Parathyroid adenoma (tissue), 2 donors: ENCODE measurements at regions not wholly inside any gene's neighbourhood (a gene's known extent, or its start where the extent isn't known, plus 50 kb on each side); places are given as distances from the start of the nearest gene placed in this dataset.

ENCODE experiments used
- H2AFZ ChIP-seq: fragments of 300-600 bp; sonication (generic); one replicate; pipeline ENCODE4 v1.7.0; 2017; ENCODE audit warnings: antibody characterized with exemption, mild to moderate bottlenecking
- H3K27ac ChIP-seq: fragments of 300-600 bp; sonication (generic); one replicate; pipeline ENCODE4 v1.7.0; 2017
- H3K27me3 ChIP-seq: fragments of 300-600 bp; sonication (generic); one replicate; pipeline ENCODE4 v1.7.0; 2017; ENCODE audit warnings: low read length; ENCODE audit not compliant: control insufficient read depth, insufficient read depth
- H3K36me3 ChIP-seq: fragments of 300-600 bp; sonication (generic); one replicate; pipeline ENCODE4 v1.7.0; 2017; ENCODE audit warnings: low read length; ENCODE audit not compliant: control insufficient read depth, insufficient read depth
- H3K4me1 ChIP-seq: fragments of 300-600 bp; sonication (generic); one replicate; pipeline ENCODE4 v1.7.0; 2017; ENCODE audit warnings: control low read depth
- H3K4me2 ChIP-seq: fragments of 300-600 bp; sonication (generic); one replicate; pipeline ENCODE4 v1.7.0; 2017; ENCODE audit warnings: low read length
- H3K4me3 ChIP-seq: fragments of 300-600 bp; sonication (generic); one replicate; pipeline ENCODE4 v1.7.0; 2017; ENCODE audit warnings: low read depth, low read length
- H3K79me2 ChIP-seq: fragments of 300-600 bp; sonication (generic); one replicate; pipeline ENCODE4 v1.7.0; 2017; ENCODE audit warnings: control low read depth
- H3K9ac ChIP-seq: fragments of 300-600 bp; sonication (generic); one replicate; pipeline ENCODE4 v1.7.0; 2017; ENCODE audit warnings: mild to moderate bottlenecking
- H3K9me3 ChIP-seq: fragments of 300-600 bp; sonication (generic); one replicate; pipeline ENCODE4 v1.7.0; 2017; ENCODE audit warnings: low read length; ENCODE audit not compliant: control insufficient read depth
- TF ChIP-seq, protein P1 (sequence below): fragments of 300-600 bp; sonication (generic); IDR thresholded peaks from one replicate; pipeline ENCODE4 v1.7.0; 2017; ENCODE audit warnings: antibody characterized with exemption, mild to moderate bottlenecking
- donor health status: primary hyperparathyroidism.

DNA sequence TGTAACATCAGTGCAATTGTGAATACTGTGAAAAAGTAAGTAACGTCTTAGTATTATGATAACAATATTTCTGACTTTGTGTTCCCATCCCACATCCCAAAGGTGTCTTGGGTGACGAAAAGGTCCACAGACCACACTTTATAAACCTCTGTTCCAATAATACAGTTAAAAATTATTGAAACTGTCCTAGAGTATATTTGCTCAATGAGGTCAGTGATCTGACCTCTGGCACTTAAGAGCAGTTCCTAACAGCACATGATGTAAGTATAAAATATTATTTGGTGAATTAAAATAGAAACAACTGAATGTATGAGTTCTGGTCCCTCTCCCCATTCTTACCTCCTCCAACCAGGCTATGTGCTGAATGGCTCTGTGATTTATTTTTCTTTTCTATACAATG lies 566.4 kb upstream of the MMS22L start:
- no peaks in the 10 kb centered on the region for H3K36me3 ChIP-seq
- H3K4me1 ChIP-seq, result no peaks in the 10 kb centered on the region
- no peak overlapping the region for H2AFZ ChIP-seq
- no peak overlapping the region for H3K4me3 ChIP-seq
- TF ChIP-seq, protein P1, sequence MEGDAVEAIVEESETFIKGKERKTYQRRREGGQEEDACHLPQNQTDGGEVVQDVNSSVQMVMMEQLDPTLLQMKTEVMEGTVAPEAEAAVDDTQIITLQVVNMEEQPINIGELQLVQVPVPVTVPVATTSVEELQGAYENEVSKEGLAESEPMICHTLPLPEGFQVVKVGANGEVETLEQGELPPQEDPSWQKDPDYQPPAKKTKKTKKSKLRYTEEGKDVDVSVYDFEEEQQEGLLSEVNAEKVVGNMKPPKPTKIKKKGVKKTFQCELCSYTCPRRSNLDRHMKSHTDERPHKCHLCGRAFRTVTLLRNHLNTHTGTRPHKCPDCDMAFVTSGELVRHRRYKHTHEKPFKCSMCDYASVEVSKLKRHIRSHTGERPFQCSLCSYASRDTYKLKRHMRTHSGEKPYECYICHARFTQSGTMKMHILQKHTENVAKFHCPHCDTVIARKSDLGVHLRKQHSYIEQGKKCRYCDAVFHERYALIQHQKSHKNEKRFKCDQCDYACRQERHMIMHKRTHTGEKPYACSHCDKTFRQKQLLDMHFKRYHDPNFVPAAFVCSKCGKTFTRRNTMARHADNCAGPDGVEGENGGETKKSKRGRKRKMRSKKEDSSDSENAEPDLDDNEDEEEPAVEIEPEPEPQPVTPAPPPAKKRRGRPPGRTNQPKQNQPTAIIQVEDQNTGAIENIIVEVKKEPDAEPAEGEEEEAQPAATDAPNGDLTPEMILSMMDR, result no peak
- no peak overlapping the region for H3K27ac ChIP-seq
- no peaks in the 10 kb centered on the region for H3K27me3 ChIP-seq
- H3K79me2 ChIP-seq, result no peaks in the 10 kb centered on the region
- H3K9me3 ChIP-seq, result no peaks in the 10 kb centered on the region
- no peak overlapping the region for H3K4me2 ChIP-seq
- no peak overlapping the region for H3K9ac ChIP-seq

DNA sequence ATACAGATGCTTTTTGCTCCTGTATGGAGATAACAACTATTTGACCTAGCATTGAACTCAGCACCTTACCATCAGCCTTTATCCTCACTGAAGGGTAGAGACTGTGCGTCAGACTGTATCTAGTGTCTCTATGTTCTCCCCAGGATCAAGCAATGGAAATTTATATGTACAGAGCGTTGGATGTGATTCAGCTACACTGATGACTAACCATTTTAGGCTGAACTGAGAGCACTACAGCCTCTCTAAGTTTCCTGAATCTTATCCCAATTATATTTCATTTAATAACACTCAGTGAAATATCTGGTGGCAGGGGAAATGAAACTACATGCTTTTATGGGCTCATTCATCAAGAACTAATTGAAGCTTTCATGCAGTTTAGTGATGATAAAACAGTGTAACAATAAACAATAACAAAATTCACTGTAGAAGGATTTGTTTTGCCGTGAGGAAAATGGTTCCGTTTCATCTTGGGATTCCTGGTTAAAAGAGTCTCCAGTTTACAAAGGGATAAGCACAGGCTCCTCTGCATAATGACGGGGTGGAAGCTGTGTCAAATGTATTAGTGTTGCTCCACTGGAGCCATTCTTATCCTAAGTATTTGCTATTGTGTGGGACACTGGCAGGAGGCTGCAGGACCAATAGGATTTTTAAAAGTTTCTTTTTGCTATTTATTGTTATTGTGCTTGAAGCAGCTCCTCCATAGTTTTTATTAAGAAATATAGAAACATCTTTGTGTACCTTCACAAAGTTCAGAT lies 567.6 kb upstream of the MMS22L start:
- H3K79me2 ChIP-seq, result no peaks in the 10 kb centered on the region
- H3K4me2 ChIP-seq, result no peak overlapping the region
- no peaks in the 10 kb centered on the region for H3K9me3 ChIP-seq
- TF ChIP-seq, protein P1, result no peak
- H3K4me1 ChIP-seq, result no peaks in the 10 kb centered on the region
- no peaks in the 10 kb centered on the region for H3K27me3 ChIP-seq
- no peak overlapping the region for H3K27ac ChIP-seq
- no peak overlapping the region for H3K4me3 ChIP-seq
- no peak overlapping the region for H2AFZ ChIP-seq
- H3K36me3 ChIP-seq, result no peaks in the 10 kb centered on the region
- no peak overlapping the region for H3K9ac ChIP-seq

DNA sequence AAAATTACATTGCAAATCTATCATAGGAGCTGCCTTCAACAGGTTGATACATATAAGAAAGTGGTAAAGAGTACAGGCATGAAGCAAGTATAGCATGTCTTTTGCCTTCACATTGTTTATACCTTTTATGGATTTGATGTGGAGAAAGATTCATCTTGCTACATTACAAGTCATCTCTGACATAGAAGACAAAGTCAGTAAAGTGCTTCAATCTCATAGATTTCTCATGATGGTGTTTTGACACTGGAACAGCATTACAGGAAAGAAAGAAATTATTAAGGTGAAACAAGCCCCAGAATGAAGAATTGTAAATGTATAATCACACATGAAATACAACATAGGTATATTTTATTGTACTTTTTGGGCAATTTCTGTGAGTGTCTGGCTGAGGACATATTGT lies 580.7 kb upstream of the MMS22L start:
- H3K9ac ChIP-seq, result no peak overlapping the region
- H3K79me2 ChIP-seq, result no peaks in the 10 kb centered on the region
- no peaks in the 10 kb centered on the region for H3K27me3 ChIP-seq
- TF ChIP-seq, protein P1, result no peak
- no peak overlapping the region for H2AFZ ChIP-seq
- no peak overlapping the region for H3K4me3 ChIP-seq
- no peaks in the 10 kb centered on the region for H3K36me3 ChIP-seq
- H3K4me1 ChIP-seq, result no peaks in the 10 kb centered on the region
- no peak overlapping the region for H3K27ac ChIP-seq
- no peak overlapping the region for H3K4me2 ChIP-seq
- no peaks in the 10 kb centered on the region for H3K9me3 ChIP-seq

DNA sequence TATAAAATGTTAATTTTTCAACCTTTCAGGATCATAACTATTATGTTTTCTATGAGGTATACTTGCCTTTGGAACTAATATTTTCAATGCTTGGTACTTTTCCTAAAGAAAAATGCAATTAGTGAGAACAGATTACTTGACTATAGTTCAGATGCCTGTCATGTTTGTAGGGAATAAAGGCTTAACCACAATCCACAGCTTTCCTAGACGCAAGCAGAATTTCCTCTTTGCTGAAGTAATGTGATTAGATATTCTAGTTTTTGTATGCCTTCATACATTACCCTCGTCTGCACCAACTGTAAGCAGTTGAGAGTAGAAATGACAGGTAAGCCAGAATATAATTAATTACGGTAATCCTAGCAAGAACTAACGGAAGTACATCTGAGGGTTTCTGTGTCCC lies 581.4 kb upstream of the MMS22L start:
- Histone ChIP-seq H3K27me3 (no peaks in the 10 kb centered on the region), H3K79me2 (no peaks in the 10 kb centered on the region), H3K4me1 (no peaks in the 10 kb centered on the region), H3K36me3 (no peaks in the 10 kb centered on the region), H3K27ac (no peak overlapping the region), H3K4me3 (no peak overlapping the region), H3K9ac (no peak overlapping the region), H3K9me3 (no peaks in the 10 kb centered on the region), H2AFZ (no peak overlapping the region), H3K4me2 (no peak overlapping the region)
- TF ChIP-seq, protein P1, result no peak

DNA sequence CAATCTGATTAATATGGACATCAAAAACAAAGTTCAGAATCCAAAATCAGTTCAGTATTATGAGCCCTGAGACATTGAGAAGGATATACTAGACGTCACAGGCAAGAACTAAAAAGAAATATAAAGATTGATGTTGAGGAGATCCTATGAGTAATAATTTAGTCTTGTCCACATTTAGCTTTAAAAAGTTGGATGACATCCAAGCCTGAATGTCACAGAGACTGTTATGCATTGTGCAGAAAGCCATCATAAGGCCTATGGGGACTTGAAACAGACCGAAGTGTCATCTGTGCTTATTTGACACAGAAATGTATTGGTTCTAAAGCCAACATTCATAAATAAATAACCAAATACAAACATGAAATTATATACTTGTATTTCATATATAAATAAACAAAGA lies 581.8 kb upstream of the MMS22L start:
- Histone ChIP-seq H3K9ac (no peak overlapping the region), H3K4me2 (no peak overlapping the region), H3K9me3 (no peaks in the 10 kb centered on the region), H2AFZ (no peak overlapping the region), H3K27ac (no peak overlapping the region), H3K4me1 (no peaks in the 10 kb centered on the region), H3K79me2 (no peaks in the 10 kb centered on the region), H3K4me3 (no peak overlapping the region), H3K27me3 (no peaks in the 10 kb centered on the region), H3K36me3 (no peaks in the 10 kb centered on the region)
- TF ChIP-seq, protein P1, result no peak
